ENCODE measurements at regions not wholly inside any gene's neighbourhood (a gene's known extent, or its start where the extent isn't known, plus 50 kb on each side); places are given as distances from the start of the nearest gene placed in this dataset.
"Not testable (repeated sequence)": the region's sequence is repeated elsewhere in the genome, so short reads cannot be mapped to it uniquely, and the experiment has no call there.

DNA sequence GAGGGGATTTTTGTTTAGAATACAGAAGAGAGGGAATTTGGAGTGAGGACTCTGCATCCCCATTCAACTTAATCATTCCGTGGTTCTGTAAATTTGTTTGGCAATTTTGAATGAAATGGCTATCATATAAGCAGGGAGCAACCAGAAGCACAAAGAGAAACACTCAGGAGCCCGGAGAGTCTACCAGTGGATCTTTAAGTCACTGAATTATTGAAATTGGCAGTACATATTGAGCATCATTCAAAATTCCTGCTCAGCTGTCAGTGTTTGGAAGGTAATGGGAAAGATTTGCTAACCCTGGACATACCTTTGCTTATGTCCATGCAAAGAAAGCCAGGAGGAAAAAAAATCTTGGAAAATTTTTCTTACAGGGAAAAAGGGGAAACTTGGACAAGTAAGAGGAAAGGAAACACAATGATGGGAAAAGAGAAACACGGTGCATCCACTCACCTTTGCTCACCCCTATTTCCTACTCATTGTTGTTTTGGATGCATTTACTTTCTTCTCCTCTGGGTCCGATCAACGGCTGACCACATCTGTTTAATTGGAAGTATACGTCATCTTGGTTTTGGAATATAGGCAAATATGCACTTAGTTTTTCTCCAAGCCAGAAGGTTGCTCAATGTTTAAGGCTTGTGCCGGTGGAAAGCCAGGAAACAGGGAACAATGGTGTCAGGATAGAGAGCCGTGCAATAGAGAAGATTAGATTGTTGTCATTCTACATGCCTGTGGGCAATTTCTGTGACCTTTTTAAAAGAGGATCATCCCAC is 243.0 kb upstream of the LYPLAL1 start:
- H3K36me3 ChIP-seq (ENCODE audit: control insufficient read depth, insufficient read depth, low read length) = no peaks in the 10 kb centered on the region
- no peak overlapping the region for H3K4me3 ChIP-seq (replicated peaks in 1 of 4; ENCODE audit: control extremely low read depth in 1 of 4, insufficient read depth in 1 of 4, low read depth in 3 of 4, low read length in 4 of 4)
- no peak overlapping the region for H3K27ac ChIP-seq (ENCODE audit: insufficient read depth, low read length)
- no peak overlapping the region for H3K4me2 ChIP-seq (ENCODE audit: extremely low read depth, insufficient read depth, low read length)
- no peaks in the 10 kb centered on the region for H3K79me2 ChIP-seq (ENCODE audit: control insufficient read depth, insufficient read depth, low read length)
- TF ChIP-seq EZH2 (IDR thresholded peaks at IDR 0.05; ENCODE audit: low read length, missing control alignments) = no peak
- TF ChIP-seq, protein P1, sequence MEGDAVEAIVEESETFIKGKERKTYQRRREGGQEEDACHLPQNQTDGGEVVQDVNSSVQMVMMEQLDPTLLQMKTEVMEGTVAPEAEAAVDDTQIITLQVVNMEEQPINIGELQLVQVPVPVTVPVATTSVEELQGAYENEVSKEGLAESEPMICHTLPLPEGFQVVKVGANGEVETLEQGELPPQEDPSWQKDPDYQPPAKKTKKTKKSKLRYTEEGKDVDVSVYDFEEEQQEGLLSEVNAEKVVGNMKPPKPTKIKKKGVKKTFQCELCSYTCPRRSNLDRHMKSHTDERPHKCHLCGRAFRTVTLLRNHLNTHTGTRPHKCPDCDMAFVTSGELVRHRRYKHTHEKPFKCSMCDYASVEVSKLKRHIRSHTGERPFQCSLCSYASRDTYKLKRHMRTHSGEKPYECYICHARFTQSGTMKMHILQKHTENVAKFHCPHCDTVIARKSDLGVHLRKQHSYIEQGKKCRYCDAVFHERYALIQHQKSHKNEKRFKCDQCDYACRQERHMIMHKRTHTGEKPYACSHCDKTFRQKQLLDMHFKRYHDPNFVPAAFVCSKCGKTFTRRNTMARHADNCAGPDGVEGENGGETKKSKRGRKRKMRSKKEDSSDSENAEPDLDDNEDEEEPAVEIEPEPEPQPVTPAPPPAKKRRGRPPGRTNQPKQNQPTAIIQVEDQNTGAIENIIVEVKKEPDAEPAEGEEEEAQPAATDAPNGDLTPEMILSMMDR (conservative IDR thresholded peaks at IDR 0.05 in 1 of 2, IDR thresholded peaks at IDR 0.05 in 1 of 2; ENCODE audit: low read depth in 1 of 2, low read length in 2 of 2) = no peak
- no peaks in the 10 kb centered on the region for H4K20me1 ChIP-seq (ENCODE audit: control insufficient read depth, extremely low read depth, insufficient read depth, low read length)
- H3K27me3 ChIP-seq (ENCODE audit: control insufficient read depth, insufficient read depth, low read length) = no peaks in the 10 kb centered on the region
- DNase-seq (ENCODE audit: low read depth in 2 of 2) = peak; percentile 81 to 90
- H3K9me3 ChIP-seq (ENCODE audit: control insufficient read depth, insufficient read depth, low read depth, low read length) = no peaks in the 10 kb centered on the region
- no peaks in the 10 kb centered on the region for H3K4me1 ChIP-seq (ENCODE audit: control insufficient read depth, extremely low read depth, insufficient read depth, low read length)
- H3K9ac ChIP-seq (ENCODE audit: insufficient read depth, low read length) = no peak overlapping the region
- H2AFZ ChIP-seq (ENCODE audit: low read length) = no peak overlapping the region

GRCh38 chr1:218931324-218931723 is 242.4 kb upstream of the LYPLAL1 start:
- Histone ChIP-seq H4K20me1 (ENCODE audit: control insufficient read depth, extremely low read depth, insufficient read depth, low read length) (no peaks in the 10 kb centered on the region), H3K79me2 (ENCODE audit: control insufficient read depth, insufficient read depth, low read length) (no peaks in the 10 kb centered on the region), H3K9me3 (ENCODE audit: control insufficient read depth, insufficient read depth, low read depth, low read length) (no peaks in the 10 kb centered on the region), H3K27ac (ENCODE audit: insufficient read depth, low read length) (no peak overlapping the region), H3K4me1 (ENCODE audit: control insufficient read depth, extremely low read depth, insufficient read depth, low read length) (no peaks in the 10 kb centered on the region), H3K4me2 (ENCODE audit: extremely low read depth, insufficient read depth, low read length) (no peak overlapping the region), H2AFZ (ENCODE audit: low read length) (no peak overlapping the region), H3K4me3 (replicated peaks in 1 of 4; ENCODE audit: control extremely low read depth in 1 of 4, insufficient read depth in 1 of 4, low read depth in 3 of 4, low read length in 4 of 4) (no peak overlapping the region), H3K27me3 (ENCODE audit: control insufficient read depth, insufficient read depth, low read length) (no peaks in the 10 kb centered on the region), H3K9ac (ENCODE audit: insufficient read depth, low read length) (no peak overlapping the region), H3K36me3 (ENCODE audit: control insufficient read depth, insufficient read depth, low read length) (no peaks in the 10 kb centered on the region)
- DNase-seq (ENCODE audit: low read depth in 2 of 2) = no peak
- TF ChIP-seq EZH2 (IDR thresholded peaks at IDR 0.05; ENCODE audit: low read length, missing control alignments) = no peak
- TF ChIP-seq, protein P1 (conservative IDR thresholded peaks at IDR 0.05 in 1 of 2, IDR thresholded peaks at IDR 0.05 in 1 of 2; ENCODE audit: low read depth in 1 of 2, low read length in 2 of 2) = no peak

DNA sequence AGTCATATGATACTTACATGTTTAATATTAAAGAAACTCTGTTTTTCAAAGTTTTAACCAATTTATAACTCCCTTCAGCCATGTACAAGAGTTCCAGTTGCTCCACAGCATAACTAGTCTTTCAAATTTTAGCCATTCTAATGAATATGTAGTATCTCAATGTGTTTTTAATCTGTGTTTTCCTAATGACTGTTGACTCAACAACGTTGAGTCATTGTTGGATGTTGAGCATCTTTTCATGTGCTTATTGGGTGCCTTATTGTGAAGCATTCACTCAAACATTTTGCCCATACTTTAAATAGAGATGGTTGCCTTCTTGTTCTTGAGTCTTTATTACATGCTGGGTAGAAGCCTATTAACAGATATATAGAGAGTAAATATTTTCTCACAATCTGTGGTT is 240.2 kb upstream of the LYPLAL1 start:
- Histone ChIP-seq H3K27me3 (ENCODE audit: control insufficient read depth, insufficient read depth, low read length) (no peaks in the 10 kb centered on the region), H2AFZ (ENCODE audit: low read length) (no peak overlapping the region), H3K9ac (ENCODE audit: insufficient read depth, low read length) (no peak overlapping the region), H3K4me3 (replicated peaks in 1 of 4; ENCODE audit: control extremely low read depth in 1 of 4, insufficient read depth in 1 of 4, low read depth in 3 of 4, low read length in 4 of 4) (no peak overlapping the region), H3K36me3 (ENCODE audit: control insufficient read depth, insufficient read depth, low read length) (no peaks in the 10 kb centered on the region), H3K9me3 (ENCODE audit: control insufficient read depth, insufficient read depth, low read depth, low read length) (no peaks in the 10 kb centered on the region), H3K4me2 (ENCODE audit: extremely low read depth, insufficient read depth, low read length) (no peak overlapping the region), H4K20me1 (ENCODE audit: control insufficient read depth, extremely low read depth, insufficient read depth, low read length) (no peaks in the 10 kb centered on the region), H3K79me2 (ENCODE audit: control insufficient read depth, insufficient read depth, low read length) (no peaks in the 10 kb centered on the region), H3K27ac (ENCODE audit: insufficient read depth, low read length) (no peak overlapping the region), H3K4me1 (ENCODE audit: control insufficient read depth, extremely low read depth, insufficient read depth, low read length) (no peaks in the 10 kb centered on the region)
- DNase-seq (ENCODE audit: low read depth in 2 of 2) = peak; percentile 3 to 25
- TF ChIP-seq EZH2 (IDR thresholded peaks at IDR 0.05; ENCODE audit: low read length, missing control alignments) = no peak
- TF ChIP-seq, protein P1 (conservative IDR thresholded peaks at IDR 0.05 in 1 of 2, IDR thresholded peaks at IDR 0.05 in 1 of 2; ENCODE audit: low read depth in 1 of 2, low read length in 2 of 2) = no peak

GRCh38 chr1:218935408-218935807 is 238.3 kb upstream of the LYPLAL1 start:
- H3K27me3 ChIP-seq (ENCODE audit: control insufficient read depth, insufficient read depth, low read length); H3K9me3 ChIP-seq (ENCODE audit: control insufficient read depth, insufficient read depth, low read depth, low read length); H3K4me1 ChIP-seq (ENCODE audit: control insufficient read depth, extremely low read depth, insufficient read depth, low read length); H3K27ac ChIP-seq (ENCODE audit: insufficient read depth, low read length); H3K36me3 ChIP-seq (ENCODE audit: control insufficient read depth, insufficient read depth, low read length); H4K20me1 ChIP-seq (ENCODE audit: control insufficient read depth, extremely low read depth, insufficient read depth, low read length); H3K79me2 ChIP-seq (ENCODE audit: control insufficient read depth, insufficient read depth, low read length); H3K9ac ChIP-seq (ENCODE audit: insufficient read depth, low read length); H3K4me3 ChIP-seq (replicated peaks in 1 of 4; ENCODE audit: control extremely low read depth in 1 of 4, insufficient read depth in 1 of 4, low read depth in 3 of 4, low read length in 4 of 4); DNase-seq (ENCODE audit: low read depth in 2 of 2); H3K4me2 ChIP-seq (ENCODE audit: extremely low read depth, insufficient read depth, low read length); H2AFZ ChIP-seq (ENCODE audit: low read length): not testable (repeated sequence)
